ENCODE measurements at regions not wholly inside any gene's neighbourhood (a gene's known extent, or its start where the extent isn't known, plus 50 kb on each side); places are given as distances from the start of the nearest gene placed in this dataset.
"Not testable (repeated sequence)": the region's sequence is repeated elsewhere in the genome, so short reads cannot be mapped to it uniquely, and the experiment has no call there.

DNA sequence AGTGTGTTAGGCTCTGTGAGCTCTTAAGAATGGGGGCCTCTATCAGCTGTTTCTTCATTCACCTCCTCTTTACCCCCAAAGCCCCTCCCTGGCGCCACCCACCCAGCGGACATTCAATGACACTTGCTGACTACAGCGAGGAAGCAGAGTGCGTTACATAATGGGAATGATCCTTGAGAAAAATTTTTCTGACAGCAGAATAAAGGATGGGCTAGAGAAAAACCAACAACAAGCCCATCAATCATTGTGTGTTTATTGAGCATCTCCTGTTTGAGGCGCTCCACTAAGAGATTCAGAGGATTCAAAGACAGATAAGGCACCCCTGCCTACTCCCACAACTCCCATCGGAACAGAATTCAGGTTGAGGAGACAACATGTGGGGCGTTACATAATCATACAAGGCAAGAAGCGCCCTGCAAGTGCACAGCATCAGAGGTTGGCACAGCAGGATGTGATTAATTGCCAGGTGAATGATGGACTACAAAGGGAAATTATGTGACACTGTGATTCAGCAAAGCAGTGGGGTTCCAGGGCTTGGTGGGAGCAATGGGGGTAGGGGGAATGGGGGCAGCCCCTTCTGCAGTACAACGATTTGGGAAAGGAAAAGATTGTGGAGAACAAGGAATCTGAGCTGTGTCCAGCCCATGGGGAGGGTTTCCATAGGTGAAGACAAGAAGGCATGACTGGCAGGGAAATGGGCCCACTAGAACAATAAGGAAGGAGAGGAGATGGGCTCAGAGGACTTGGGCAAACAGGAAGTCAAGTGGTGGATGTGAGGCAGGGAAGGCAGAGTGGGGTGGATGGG is 141.3 kb upstream of the ATP2B2 start:
- Mint-ChIP-seq H3K27me3 (ENCODE audit: unreplicated experiment) (no peaks in the 10 kb centered on the region), H3K36me3 (ENCODE audit: insufficient read depth, unreplicated experiment) (no peaks in the 10 kb centered on the region), H3K4me3 (ENCODE audit: low read depth, unreplicated experiment) (no peak overlapping the region), H3K9me3 (ENCODE audit: low read depth, unreplicated experiment) (no peaks in the 10 kb centered on the region), H3K4me1 (ENCODE audit: low read depth, unreplicated experiment) (no peaks in the 10 kb centered on the region), H3K27ac (ENCODE audit: unreplicated experiment) (no peak overlapping the region)
- no TSS peak for BruUV-seq (replicated peaks)
- DNase-seq = no peak
- CTCF ChIA-PET = interaction anchor here (0.8 kb wide), 1 partner anchor 24 kb away, joined by 7 read pairs; no protein-coding TSS in a partner anchor
- intact Hi-C loops (cut with micrococcal nuclease; ENCODE audit: unreplicated experiment) = no loop called here
- no peak for TF ChIP-seq CTCF (IDR thresholded peaks at IDR 0.05; ENCODE audit: unreplicated experiment)

- H3K4me1 Mint-ChIP-seq (ENCODE audit: low read depth, unreplicated experiment) = no peaks in the 10 kb centered on the region
- intact Hi-C loops (cut with micrococcal nuclease; ENCODE audit: unreplicated experiment) = no loop called here
Measured at GRCh38 chr3:10647376-10647775, 142.0 kb upstream of the ATP2B2 start.

DNA sequence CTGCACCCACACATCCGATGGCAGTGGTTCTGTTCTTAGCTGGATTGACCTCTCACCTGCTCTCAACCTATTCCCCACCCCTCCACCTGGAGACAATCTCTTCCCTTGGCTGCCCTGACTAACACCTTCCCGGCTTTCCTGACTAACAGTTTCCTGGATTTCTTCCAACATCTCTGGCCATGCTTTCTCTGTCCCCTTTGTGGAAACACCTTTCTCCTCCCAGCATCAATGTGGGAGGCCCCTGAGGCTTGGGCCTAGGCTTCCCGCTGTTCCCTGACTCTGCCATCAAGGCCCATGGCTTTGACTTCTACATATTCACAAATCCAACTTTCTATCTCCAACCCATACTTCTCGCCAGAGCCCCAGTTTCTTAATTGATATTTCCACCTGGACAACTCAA is 142.8 kb upstream of the ATP2B2 start:
- H3K9me3 Mint-ChIP-seq (ENCODE audit: low read depth, unreplicated experiment) = no peaks in the 10 kb centered on the region
- no TSS peak for BruUV-seq (replicated peaks)
- intact Hi-C loops (cut with micrococcal nuclease; ENCODE audit: unreplicated experiment) = no loop called here
- H3K27ac Mint-ChIP-seq (ENCODE audit: unreplicated experiment) = no peak overlapping the region
- H3K4me1 Mint-ChIP-seq (ENCODE audit: low read depth, unreplicated experiment) = no peaks in the 10 kb centered on the region
- DNase-seq = no peak
- TF ChIP-seq CTCF (IDR thresholded peaks at IDR 0.05; ENCODE audit: unreplicated experiment) = no peak
- CTCF ChIA-PET = no interaction called here
- H3K27me3 Mint-ChIP-seq (ENCODE audit: unreplicated experiment) = peaks cover 9% of the 10 kb centered on the region
- H3K4me3 Mint-ChIP-seq (ENCODE audit: low read depth, unreplicated experiment) = no peak overlapping the region
- no peaks in the 10 kb centered on the region for H3K36me3 Mint-ChIP-seq (ENCODE audit: insufficient read depth, unreplicated experiment)

More at GRCh38 chr3:10647376-10647775, 142.0 kb upstream of the ATP2B2 start:
- Mint-ChIP-seq H3K36me3 (ENCODE audit: insufficient read depth, unreplicated experiment) (no peaks in the 10 kb centered on the region), H3K4me3 (ENCODE audit: low read depth, unreplicated experiment) (no peak overlapping the region), H3K27ac (ENCODE audit: unreplicated experiment) (no peak overlapping the region), H3K9me3 (ENCODE audit: low read depth, unreplicated experiment) (no peaks in the 10 kb centered on the region), H3K27me3 (ENCODE audit: unreplicated experiment) (peaks cover under 1% of the 10 kb centered on the region)
- no peak for DNase-seq
- BruUV-seq (replicated peaks) = no TSS peak
- no peak for TF ChIP-seq CTCF (IDR thresholded peaks at IDR 0.05; ENCODE audit: unreplicated experiment)
- CTCF ChIA-PET = interaction anchor here (0.8 kb wide), 1 partner anchor 25 kb away, joined by 7 read pairs; no protein-coding TSS in a partner anchor

- CTCF ChIA-PET; DNase-seq; BruUV-seq (replicated peaks); H3K4me1 Mint-ChIP-seq (ENCODE audit: low read depth, unreplicated experiment); H3K4me3 Mint-ChIP-seq (ENCODE audit: low read depth, unreplicated experiment); intact Hi-C loops (cut with micrococcal nuclease; ENCODE audit: unreplicated experiment); H3K36me3 Mint-ChIP-seq (ENCODE audit: insufficient read depth, unreplicated experiment); H3K9me3 Mint-ChIP-seq (ENCODE audit: low read depth, unreplicated experiment); H3K27ac Mint-ChIP-seq (ENCODE audit: unreplicated experiment): not testable (repeated sequence)
- H3K27me3 Mint-ChIP-seq (ENCODE audit: unreplicated experiment) = peaks cover 22% of the 10 kb centered on the region
Measured at GRCh38 chr3:10649463-10649862, 144.1 kb upstream of the ATP2B2 start.

DNA sequence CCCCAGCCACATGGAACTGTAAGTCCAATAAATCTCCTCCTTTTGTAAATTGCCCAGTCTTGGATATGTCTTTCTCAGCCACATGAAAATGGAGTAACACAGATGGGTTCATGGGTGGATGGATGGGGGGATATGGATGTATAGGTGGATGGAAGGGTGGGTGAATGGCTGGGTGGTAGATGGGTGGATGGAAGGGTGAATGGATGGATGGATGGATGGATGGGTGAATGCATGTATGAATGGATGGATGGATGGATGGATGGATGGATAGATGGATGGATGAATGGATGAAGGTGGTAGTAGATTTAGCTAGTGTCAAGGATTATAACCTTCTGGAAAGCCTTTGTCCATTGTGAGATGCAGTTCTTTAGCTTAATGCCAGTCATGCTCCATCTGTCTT is 146.1 kb upstream of the ATP2B2 start:
- Mint-ChIP-seq H3K27ac (ENCODE audit: unreplicated experiment) (no peak overlapping the region), H3K36me3 (ENCODE audit: insufficient read depth, unreplicated experiment) (no peaks in the 10 kb centered on the region), H3K4me1 (ENCODE audit: low read depth, unreplicated experiment) (no peaks in the 10 kb centered on the region), H3K27me3 (ENCODE audit: unreplicated experiment) (peaks cover 42% of the 10 kb centered on the region), H3K9me3 (ENCODE audit: low read depth, unreplicated experiment) (no peaks in the 10 kb centered on the region), H3K4me3 (ENCODE audit: low read depth, unreplicated experiment) (no peak overlapping the region)
- no peak for TF ChIP-seq CTCF (IDR thresholded peaks at IDR 0.05; ENCODE audit: unreplicated experiment)
- intact Hi-C loops (cut with micrococcal nuclease; ENCODE audit: unreplicated experiment) = no loop called here
- CTCF ChIA-PET = no interaction called here
- DNase-seq = no peak
- BruUV-seq (replicated peaks) = no TSS peak
